ENCODE measurements at regions not wholly inside any gene's neighbourhood (a gene's known extent, or its start where the extent isn't known, plus 50 kb on each side); places are given as distances from the start of the nearest gene placed in this dataset.

DNA sequence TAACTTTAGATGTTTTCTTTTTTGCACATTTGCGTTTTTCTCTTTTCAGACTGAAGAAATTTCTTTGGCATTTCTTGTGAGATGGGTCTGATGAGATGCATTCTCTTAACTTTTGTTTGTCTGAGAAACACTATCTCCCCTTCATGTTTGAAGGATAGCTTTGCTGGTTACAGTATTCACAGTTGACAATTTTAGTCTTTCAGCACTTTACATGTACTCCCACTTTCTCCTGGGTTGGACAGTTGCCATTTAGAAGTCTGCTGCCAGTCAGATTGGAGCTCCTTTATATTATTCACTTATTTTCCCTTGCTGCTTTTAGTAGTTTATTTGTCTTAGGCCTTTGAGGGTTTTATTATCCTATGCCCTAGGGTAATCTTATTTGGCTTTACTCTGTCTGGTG lies 67.3 kb upstream of the VOPP1 start:
- 87% methylated on average over 1 of the region's 1 CpG for WGBS, 2 donors
- Histone ChIP-seq H3K27ac (no peak overlapping the region), H3K27me3 (no peaks in the 10 kb centered on the region), H3K4me3 (no peak overlapping the region), H3K36me3 (no peaks in the 10 kb centered on the region), H3K9me3 (peaks cover 0 to 9% (median 0%) of the 10 kb centered on the region in 11 donors), H3K4me1 (peaks cover 0 to 7% (median 0%) of the 10 kb centered on the region in 9 donors)
- ATAC-seq (no peak), DNase-seq (no peak)
- TF ChIP-seq, protein P1, sequence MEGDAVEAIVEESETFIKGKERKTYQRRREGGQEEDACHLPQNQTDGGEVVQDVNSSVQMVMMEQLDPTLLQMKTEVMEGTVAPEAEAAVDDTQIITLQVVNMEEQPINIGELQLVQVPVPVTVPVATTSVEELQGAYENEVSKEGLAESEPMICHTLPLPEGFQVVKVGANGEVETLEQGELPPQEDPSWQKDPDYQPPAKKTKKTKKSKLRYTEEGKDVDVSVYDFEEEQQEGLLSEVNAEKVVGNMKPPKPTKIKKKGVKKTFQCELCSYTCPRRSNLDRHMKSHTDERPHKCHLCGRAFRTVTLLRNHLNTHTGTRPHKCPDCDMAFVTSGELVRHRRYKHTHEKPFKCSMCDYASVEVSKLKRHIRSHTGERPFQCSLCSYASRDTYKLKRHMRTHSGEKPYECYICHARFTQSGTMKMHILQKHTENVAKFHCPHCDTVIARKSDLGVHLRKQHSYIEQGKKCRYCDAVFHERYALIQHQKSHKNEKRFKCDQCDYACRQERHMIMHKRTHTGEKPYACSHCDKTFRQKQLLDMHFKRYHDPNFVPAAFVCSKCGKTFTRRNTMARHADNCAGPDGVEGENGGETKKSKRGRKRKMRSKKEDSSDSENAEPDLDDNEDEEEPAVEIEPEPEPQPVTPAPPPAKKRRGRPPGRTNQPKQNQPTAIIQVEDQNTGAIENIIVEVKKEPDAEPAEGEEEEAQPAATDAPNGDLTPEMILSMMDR (IDR thresholded peaks at IDR 0.05) = no peak
- intact Hi-C loops (cut with DNase I) = loop anchor here in 8 of 10 donors (2.0 to 10.0 kb wide), 7 partner anchors 83 to 435 kb away; partner anchors contain the start of gene NIPSNAP2 (in 4 of the 8)

DNA sequence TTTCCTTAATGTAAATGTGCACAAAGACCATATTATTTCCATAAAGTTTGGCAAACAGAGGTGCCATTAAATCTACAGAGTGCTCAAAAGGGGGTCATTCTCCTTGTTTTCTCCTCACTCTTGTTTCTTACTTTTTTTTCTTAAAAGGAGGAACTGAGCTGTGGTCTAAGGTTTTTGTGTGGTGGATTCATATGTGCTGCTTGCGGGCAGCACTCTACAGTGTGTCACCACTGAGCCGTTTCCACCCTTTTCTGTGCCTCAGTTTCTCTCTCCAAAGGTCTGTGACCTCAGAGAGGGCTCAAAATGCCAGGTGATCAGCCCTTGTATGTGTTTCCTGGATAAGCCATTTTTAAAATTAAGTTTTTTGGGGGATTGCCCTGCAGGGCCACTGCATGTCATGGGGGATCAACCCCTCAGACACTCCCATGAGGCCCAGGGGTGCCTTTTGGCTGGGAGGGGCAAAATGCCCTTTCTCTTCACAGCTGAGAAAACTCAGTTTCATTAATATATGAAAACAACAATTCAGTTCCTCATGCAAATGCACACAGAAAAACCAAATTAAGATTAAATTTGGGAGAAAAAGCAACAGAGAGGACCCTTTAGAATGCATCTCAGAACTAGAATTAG lies 56.9 kb upstream of the VOPP1 start:
- 37 to 40% methylated on average over 2 of the region's 2 CpGs for WGBS, 2 donors
- no peak for ATAC-seq
- no peak for DNase-seq
- Histone ChIP-seq H3K4me1 (no peaks in the 10 kb centered on the region), H3K36me3 (no peaks in the 10 kb centered on the region), H3K27ac (no peak overlapping the region), H3K9me3 (peaks cover 0 to 26% (median 0%) of the 10 kb centered on the region in 11 donors), H3K27me3 (peaks cover 0 to 18% (median 0%) of the 10 kb centered on the region in 7 donors), H3K4me3 (no peak overlapping the region)
- TF ChIP-seq, protein P1 (IDR thresholded peaks at IDR 0.05) = no peak
- intact Hi-C loops (cut with DNase I) = no loop called here

DNA sequence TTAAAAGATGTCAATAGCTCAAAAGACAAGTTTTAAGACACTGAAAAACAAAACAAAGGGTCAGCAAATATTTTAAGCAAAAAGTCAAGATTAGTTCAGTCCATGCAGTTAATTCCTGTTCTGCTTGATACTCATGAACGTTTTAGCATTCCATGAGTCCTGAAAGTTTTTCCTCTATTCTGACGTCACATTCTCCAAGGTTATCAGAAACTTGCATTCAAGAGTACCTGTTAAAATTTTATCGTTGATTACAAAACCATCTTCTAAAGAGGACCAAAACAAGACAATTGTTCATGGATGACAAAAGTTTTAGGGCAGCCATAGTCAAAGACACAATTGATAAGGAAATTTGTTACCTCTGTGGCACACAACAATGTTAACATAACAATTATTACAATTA lies 52.5 kb upstream of the VOPP1 start:
- no peak for DNase-seq
- no peak for ATAC-seq
- H3K9me3 ChIP-seq = peaks cover 0 to 26% (median 0%) of the 10 kb centered on the region in 11 donors
- intact Hi-C loops (cut with DNase I) = no loop called here
- H3K4me1 ChIP-seq = no peaks in the 10 kb centered on the region
- H3K36me3 ChIP-seq = no peaks in the 10 kb centered on the region
- WGBS, 2 donors = 76 to 79% methylated on average over 3 of the region's 3 CpGs
- TF ChIP-seq, protein P1 (IDR thresholded peaks at IDR 0.05) = no peak
- H3K4me3 ChIP-seq = no peak overlapping the region
- peaks cover 0 to 15% (median 3%) of the 10 kb centered on the region in 7 donors for H3K27me3 ChIP-seq
- H3K27ac ChIP-seq = no peak overlapping the region

DNA sequence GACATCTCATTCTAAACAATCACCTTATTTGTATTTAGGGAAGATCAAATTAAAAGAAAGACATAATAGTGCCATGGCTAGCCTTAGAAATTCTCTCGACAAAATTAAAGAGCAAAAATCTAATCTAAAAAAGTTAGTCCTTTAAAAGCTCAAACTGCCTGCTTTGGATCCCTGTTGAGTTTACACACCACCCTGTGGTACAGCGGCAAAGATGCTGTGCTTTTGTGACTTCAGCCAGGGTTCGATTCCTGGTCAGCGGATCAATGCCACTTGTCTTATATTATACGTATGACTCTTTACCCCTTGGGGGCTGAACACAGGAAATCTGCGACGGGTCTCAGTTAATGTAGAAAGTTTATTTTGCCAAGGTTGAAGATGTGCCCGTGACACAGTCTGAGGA lies 51.3 kb upstream of the VOPP1 start:
- H3K4me1 ChIP-seq = no peaks in the 10 kb centered on the region
- 86 to 93% methylated on average over 8 of the region's 8 CpGs for WGBS, 2 donors
- DNase-seq = no peak
- peaks cover 0 to 9% (median 0%) of the 10 kb centered on the region in 7 donors for H3K27me3 ChIP-seq
- H3K36me3 ChIP-seq = no peaks in the 10 kb centered on the region
- H3K9me3 ChIP-seq = peaks cover 0 to 32% (median 0%) of the 10 kb centered on the region in 11 donors
- ATAC-seq = no peak
- H3K27ac ChIP-seq = no peak overlapping the region
- intact Hi-C loops (cut with DNase I) = no loop called here
- TF ChIP-seq, protein P1 (IDR thresholded peaks at IDR 0.05) = no peak
- no peak overlapping the region for H3K4me3 ChIP-seq

Measured in heart right ventricle (tissue), 16 donors.